ENCODE measurements at regions not wholly inside any gene's neighbourhood (a gene's known extent, or its start where the extent isn't known, plus 50 kb on each side); places are given as distances from the start of the nearest gene placed in this dataset.

DNA sequence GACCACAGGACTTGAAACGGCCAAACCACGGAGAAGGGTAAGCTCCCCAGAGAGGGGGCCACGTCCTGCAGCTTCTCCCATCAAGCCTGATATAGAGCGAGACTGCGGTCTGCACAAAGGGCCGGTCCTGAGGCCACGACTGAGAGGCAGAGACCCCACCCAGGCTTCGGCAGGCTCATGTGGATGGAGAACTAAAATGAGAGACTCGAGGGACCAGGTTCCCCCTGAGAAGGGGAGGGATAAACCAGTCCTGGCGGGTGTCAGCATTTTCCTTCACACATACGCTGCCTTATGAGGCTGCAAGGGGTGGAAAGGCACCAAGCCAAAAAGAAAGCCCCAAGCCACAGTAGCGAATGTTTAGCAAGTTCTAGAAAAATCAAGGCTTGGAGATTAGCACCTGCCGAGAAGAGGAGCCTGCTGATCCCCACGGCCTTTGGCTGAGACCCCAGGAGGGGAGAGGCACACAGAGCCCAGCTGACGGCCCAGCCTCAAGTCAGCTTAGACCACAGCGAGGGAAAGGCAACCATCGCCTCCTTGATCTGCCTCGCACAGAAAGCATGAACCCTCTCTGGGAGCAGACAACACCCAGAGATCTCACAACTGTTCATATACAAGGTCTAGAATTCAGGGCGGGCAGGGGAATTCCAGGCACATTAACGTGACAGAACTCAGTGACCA, 92.6 kb upstream of the RNF32 start:
- Histone ChIP-seq H3K14ac (replicated peaks; ENCODE audit: low read depth, low read length) (no peak overlapping the region), H3K9me1 (ENCODE audit: insufficient read depth, low read length) (no peaks in the 10 kb centered on the region)

More for the DNA sequence above, 92.6 kb upstream of the RNF32 start:
- no peak overlapping the region for H2BK5ac ChIP-seq (ENCODE audit: low read depth, low read length, poor library complexity, severe bottlenecking)
- intact Hi-C loops (cut with micrococcal nuclease) (no loop called here), in situ Hi-C loops (cut with MboI; ENCODE audit: low sequenced_read_pairs) (no loop called here), dilution Hi-C loops (cut with HindIII; ENCODE audit: low sequenced_read_pairs, unreplicated experiment) (no loop called here)
- TF ChIP-seq RFX5 (IDR thresholded peaks at IDR 0.05; ENCODE audit: low read depth, low read length) (no peak), POLR2A (IDR thresholded peaks at IDR 0.05; ENCODE audit: low read depth, low read length) (no peak), CHD1 (IDR thresholded peaks at IDR 0.05; ENCODE audit: low read depth, low read length) (no peak), RCOR1 (IDR thresholded peaks at IDR 0.05; ENCODE audit: insufficient replicate concordance, low read length) (no peak)
- no TSS peak for BruUV-seq (replicated peaks)
- no peak overlapping the region for H4K91ac ChIP-seq (ENCODE audit: insufficient read depth, low read depth, low read length)
- no peak overlapping the region for H3K56ac ChIP-seq (ENCODE audit: extremely low read depth, insufficient read depth, low read length)
- H2BK120ac ChIP-seq (ENCODE audit: low read depth, low read length) = no peak overlapping the region
- no peak overlapping the region for H2BK20ac ChIP-seq (ENCODE audit: low read depth, low read length)
- no peaks in the 10 kb centered on the region for H3K79me1 ChIP-seq (ENCODE audit: low read depth in 1 of 2, low read length in 2 of 2)
- no peak overlapping the region for H2AFZ ChIP-seq (replicated peaks; ENCODE audit: low read length, poor library complexity)
- no peak overlapping the region for H2BK15ac ChIP-seq (ENCODE audit: low read depth, low read length)
- H2AK5ac ChIP-seq (ENCODE audit: low read depth, low read length) = no peak overlapping the region
- H3K18ac ChIP-seq (ENCODE audit: low read depth, low read length) = no peak overlapping the region
- H3K9ac ChIP-seq (ENCODE audit: low read depth, low read length) = no peak overlapping the region
- H3K4ac ChIP-seq (ENCODE audit: low read depth, low read length) = no peak overlapping the region
- H3K23ac ChIP-seq (ENCODE audit: low read depth, low read length) = no peak overlapping the region
- POLR2A ChIA-PET (ENCODE audit: unreplicated experiment) = no interaction called here
- no peak overlapping the region for H4K5ac ChIP-seq (ENCODE audit: low read depth, low read length)
- no peaks in the 10 kb centered on the region for H3K36me3 ChIP-seq (ENCODE audit: control insufficient read depth, insufficient read depth, low read length)
- no peak for ATAC-seq (ENCODE audit: low read depth)
- no peak for DNase-seq
- no peaks in the 10 kb centered on the region for H3K4me1 ChIP-seq (ENCODE audit: control insufficient read depth, insufficient read depth, low read length)
- H3K27me3 ChIP-seq (ENCODE audit: control insufficient read depth, insufficient read depth, low read length) = no peaks in the 10 kb centered on the region
- no peak overlapping the region for H3K4me2 ChIP-seq (ENCODE audit: low read depth, low read length)
- peaks cover 10% of the 10 kb centered on the region; the same call in 1 of the 2 replicates for H3K9me3 ChIP-seq (ENCODE audit: control insufficient read depth, insufficient read depth, low read length)
- H3K27ac ChIP-seq (ENCODE audit: insufficient read depth, low read length) = no peak overlapping the region
- 46% methylated on average over 2 of the region's 20 CpGs; no CpG with 5 or more reads in 1 of the 2 experiments for WGBS, 2 experiments (ENCODE audit: extremely low coverage in 2 of 2, insufficient read length in 1 of 2)
- H4K20me1 ChIP-seq (ENCODE audit: insufficient read depth, low read length) = no peaks in the 10 kb centered on the region
- no peak overlapping the region for H4K8ac ChIP-seq (ENCODE audit: low read depth in 2 of 2, low read length in 2 of 2)
- H3K4me3 ChIP-seq (ENCODE audit: insufficient read depth, low read depth, low read length) = no peak overlapping the region
- CTCF ChIA-PET = interaction anchor here (0.6 kb wide), 1 partner anchor 318 kb away, joined by 3 read pairs; no protein-coding TSS in a partner anchor
- H2AK9ac ChIP-seq (replicated peaks; ENCODE audit: low read depth, low read length, poor library complexity) = no peak overlapping the region
